HepG2 (cell line): ENCODE measurements at regions not wholly inside any gene's neighbourhood (a gene's known extent, or its start where the extent isn't known, plus 50 kb on each side); places are given as distances from the start of the nearest gene placed in this dataset.

Experiments used
- ATAC-seq: fragments of 200-7000 bp; cut with Tn5 transposase; 3 replicates; pipeline ENCODE4 v1.9.1; 2020; ENCODE audit warnings: mild to moderate bottlenecking, moderate library complexity
- BruUV-seq: library from RNA; stranded (reverse); fragments of 400-500 nt; replicated peaks from 2 replicates; lab custom pipeline; 2021; lab: Mats Ljungman, UMichigan
- CTCF ChIA-PET: fragments of 300-600 bp; formaldehyde crosslinking; extraction: SDS; loops from one replicate; lab custom pipeline; 2021; ENCODE audit warnings: low total read pairs, inconsistent platforms, low intra/inter-chr PET ratio; lab: Yijun Ruan, JAX
- POLR2A ChIA-PET: fragments of 350-600 bp; sonication (Branson Sonifier 250); formaldehyde crosslinking; loops from one replicate; lab custom pipeline; 2020; ENCODE audit warnings: antibody characterized with exemption, inconsistent platforms; lab: Yijun Ruan, JAX
- DNase-seq: peaks from one replicate; pipeline ENCODE4 v3.0.0-alpha.2; 2015; ENCODE audit warnings: low spot score
- FAIRE-seq: peaks from 3 replicates; lab custom pipeline; 2011; peaks lifted over from hg19 to GRCh38; lab: Jason Lieb, UNC
- H2AFZ ChIP-seq: one replicate; pipeline ENCODE4 v1.6.1; 2011; ENCODE audit warnings: low read length, inconsistent platforms
- H3K27ac ChIP-seq: fragments of 300-600 bp; 3 replicates; pipeline ENCODE4 v1.8.0; 2011; ENCODE audit warnings: mixed run types, mild to moderate bottlenecking, mixed read lengths, low read length, inconsistent platforms; ENCODE audit not compliant: insufficient read depth; ENCODE audit errors: extremely low read length
- H3K27me3 ChIP-seq, 2 experiments: fragments of 200-600 bp in 1 of 2; 2 replicates in 1 of 2; 3 replicates in 1 of 2; pipeline versions ENCODE4 v1.6.0 to v1.8.0; 2011; ENCODE audit warnings: low read length in 2 of 2, mild to moderate bottlenecking in 2 of 2, moderate library complexity in 2 of 2, inconsistent platforms in 1 of 2; ENCODE audit not compliant: insufficient read depth in 2 of 2, control insufficient read depth in 1 of 2
- H3K36me3 ChIP-seq, 2 experiments: fragments of 200-600 bp in 1 of 2; replicated peaks in 1 of 2; 2 replicates in 1 of 2; 3 replicates in 1 of 2; pipeline versions ENCODE4 v1.5.1 to v1.8.0; 2011; ENCODE audit warnings: low read length in 2 of 2, inconsistent platforms in 1 of 2; ENCODE audit not compliant: insufficient read depth in 2 of 2, control insufficient read depth in 1 of 2
- H3K4me1 ChIP-seq: 2 replicates; pipeline ENCODE4 v1.5.1; 2012; ENCODE audit warnings: low read length, inconsistent platforms; ENCODE audit not compliant: insufficient read depth
- H3K4me2 ChIP-seq: 2 replicates; pipeline ENCODE4 v1.6.0; 2011; ENCODE audit warnings: low read depth, low read length, inconsistent platforms
- H3K4me3 ChIP-seq, 3 experiments: fragments of 200-600 bp in 1 of 3; sonication (generic), shearing (Covaris generic) in 1 of 3; replicated peaks in 1 of 3; 2 replicates each; pipeline ENCODE4 v1.5.1; 2011 to 2016; ENCODE audit warnings: low read length in 3 of 3, inconsistent platforms in 2 of 3, low read depth in 2 of 3, mild to moderate bottlenecking in 2 of 3, control low read depth in 1 of 3, mixed read lengths in 1 of 3; ENCODE audit not compliant: insufficient read depth in 1 of 3
- H3K79me2 ChIP-seq: one replicate; pipeline ENCODE4 v1.6.1; 2011; ENCODE audit warnings: low read length, inconsistent platforms; ENCODE audit not compliant: insufficient read depth
- H3K9ac ChIP-seq: 2 replicates; pipeline ENCODE4 v1.6.0; 2011; ENCODE audit warnings: mild to moderate bottlenecking, low read depth, low read length, inconsistent platforms; ENCODE audit not compliant: insufficient read depth
- H3K9me3 ChIP-seq: 2 replicates; pipeline ENCODE4 v1.5.1; 2012; ENCODE audit warnings: mild to moderate bottlenecking, low read length
- H4K20me1 ChIP-seq: 2 replicates; pipeline ENCODE4 v1.6.0; 2011; ENCODE audit warnings: inconsistent platforms, mild to moderate bottlenecking, low read length, moderate library complexity; ENCODE audit not compliant: insufficient read depth
- CBX1 ChIP-seq: IDR thresholded peaks from one replicate; pipeline ENCODE4 v1.6.1; 2016; ENCODE audit warnings: antibody characterized with exemption, low read depth
- MXI1 ChIP-seq: IDR thresholded peaks from 3 replicates; pipeline ENCODE4 v1.6.1; 2012; ENCODE audit warnings: low read depth, low read length, inconsistent platforms, borderline replicate concordance
- PAX8 ChIP-seq: sonication (generic); formaldehyde crosslinking; IDR thresholded peaks from 2 replicates; pipeline ENCODE4 v1.8.0; 2022; ENCODE audit warnings: mild to moderate bottlenecking, missing genetic modification reagents, borderline replicate concordance
- RFX3 ChIP-seq: IDR thresholded peaks from 2 replicates; pipeline ENCODE4 v1.6.1; 2016; ENCODE audit warnings: missing biosample characterization, missing genetic modification reagents
- ZNF569 ChIP-seq: sonication (generic); formaldehyde crosslinking; IDR thresholded peaks from 2 replicates; pipeline ENCODE4 v1.5.0; 2020; ENCODE audit warnings: mild to moderate bottlenecking, missing genetic modification reagents, moderate library complexity, borderline replicate concordance
- WGBS: methylation state at CpG from one replicate; pipeline ENCODE4 v1.1.6; 2017; ENCODE audit warnings: low lambda C conversion rate; 5-methylcytosine and 5-hydroxymethylcytosine counted together
- in situ Hi-C: cut with HindIII; loops from 2 replicates; pipeline ENCODE4 v1.10.0; 2017; ENCODE audit warnings: low pct_unique_long_range_greater_than_20kb; ENCODE audit not compliant: extremely low pct_ligation_motif_present
- intact Hi-C: fragments of 100-400 bp; cut with micrococcal nuclease; formaldehyde crosslinking; loops from one replicate; pipeline ENCODE4 v1.10.0; 2022; ENCODE audit not compliant: unreplicated experiment
- TF ChIP-seq, protein P1 (sequence below): fragments of 450-650 bp; IDR thresholded peaks from 2 replicates; pipeline ENCODE4 v1.6.1; 2016
- TF ChIP-seq, protein P2 (sequence below): sonication (generic); formaldehyde crosslinking; IDR thresholded peaks from 2 replicates; pipeline ENCODE4 v1.4.0; 2020; ENCODE audit warnings: missing genetic modification reagents, borderline replicate concordance
- TF ChIP-seq, protein P3 (sequence below): IDR thresholded peaks from 2 replicates; pipeline ENCODE4 v1.6.1; 2016; ENCODE audit warnings: low read depth, missing genetic modification reagents, missing compliant biosample characterization

GRCh38 chrX:872090-872489 is 241.5 kb downstream of the SHOX start:
- FAIRE-seq (no peak), DNase-seq (no peak), ATAC-seq (no peak)
- 0 out of 2 replicates have a peak, but pooled peaks cover 5% of the 10 kb centered on the region for H3K9me3 ChIP-seq
- H4K20me1 ChIP-seq: no peaks in the 10 kb centered on the region
- ChIA-PET CTCF (no interaction called here), POLR2A (no interaction called here)
- no peak overlapping the region for H2AFZ ChIP-seq
- H3K4me1 ChIP-seq: no peaks in the 10 kb centered on the region
- no peak overlapping the region for H3K27ac ChIP-seq
- 88% methylated on average over 19 of the region's 19 CpGs for WGBS
- TF ChIP-seq CBX1: no peak
- TF ChIP-seq, protein P1, sequence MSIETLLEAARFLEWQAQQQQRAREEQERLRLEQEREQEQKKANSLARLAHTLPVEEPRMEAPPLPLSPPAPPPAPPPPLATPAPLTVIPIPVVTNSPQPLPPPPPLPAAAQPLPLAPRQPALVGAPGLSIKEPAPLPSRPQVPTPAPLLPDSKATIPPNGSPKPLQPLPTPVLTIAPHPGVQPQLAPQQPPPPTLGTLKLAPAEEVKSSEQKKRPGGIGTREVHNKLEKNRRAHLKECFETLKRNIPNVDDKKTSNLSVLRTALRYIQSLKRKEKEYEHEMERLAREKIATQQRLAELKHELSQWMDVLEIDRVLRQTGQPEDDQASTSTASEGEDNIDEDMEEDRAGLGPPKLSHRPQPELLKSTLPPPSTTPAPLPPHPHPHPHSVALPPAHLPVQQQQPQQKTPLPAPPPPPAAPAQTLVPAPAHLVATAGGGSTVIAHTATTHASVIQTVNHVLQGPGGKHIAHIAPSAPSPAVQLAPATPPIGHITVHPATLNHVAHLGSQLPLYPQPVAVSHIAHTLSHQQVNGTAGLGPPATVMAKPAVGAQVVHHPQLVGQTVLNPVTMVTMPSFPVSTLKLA: peak; percentile 74
- intact Hi-C loops (no loop called here), in situ Hi-C loops (no loop called here)
- no peaks in the 10 kb centered on the region for H3K36me3 ChIP-seq
- no peaks in the 10 kb centered on the region for H3K79me2 ChIP-seq
- H3K4me3 ChIP-seq: no peak overlapping the region
- H3K27me3 ChIP-seq: no peaks in the 10 kb centered on the region; a peak in 1 of 5 replicates
- no TSS peak for BruUV-seq
- H3K4me2 ChIP-seq: no peak overlapping the region
- no peak overlapping the region for H3K9ac ChIP-seq

DNA sequence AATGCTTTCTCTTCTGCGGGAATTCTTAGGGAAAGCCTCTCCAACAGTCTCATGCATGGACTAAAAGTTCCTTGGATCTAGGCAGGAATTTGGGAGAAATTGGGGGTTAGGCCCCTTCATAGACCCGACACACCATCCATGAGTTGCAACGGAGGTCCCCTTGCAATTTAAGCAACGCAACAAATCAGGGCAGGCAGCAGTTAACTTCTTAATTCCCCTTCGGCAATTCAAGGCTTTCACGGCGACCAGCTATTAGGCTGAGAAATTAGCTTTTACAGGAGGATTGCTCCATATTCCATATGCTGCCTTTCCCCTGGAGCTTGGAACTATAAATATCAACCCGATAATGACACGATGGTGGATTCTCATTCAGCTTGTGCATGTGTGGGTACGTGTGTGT is 241.0 kb downstream of the SHOX start:
- 70% methylated on average over 10 of the region's 10 CpGs for WGBS
- intact Hi-C loops (no loop called here), in situ Hi-C loops (no loop called here)
- no peak overlapping the region for H3K27ac ChIP-seq
- FAIRE-seq: no peak
- no TSS peak for BruUV-seq
- no peak for ATAC-seq
- no peaks in the 10 kb centered on the region for H3K79me2 ChIP-seq
- no peaks in the 10 kb centered on the region for H4K20me1 ChIP-seq
- no peak overlapping the region for H3K4me3 ChIP-seq
- no peak for DNase-seq
- H3K4me2 ChIP-seq: no peak overlapping the region
- POLR2A ChIA-PET: no interaction called here
- H3K36me3 ChIP-seq: no peaks in the 10 kb centered on the region
- CTCF ChIA-PET: no interaction called here
- no peaks in the 10 kb centered on the region for H3K4me1 ChIP-seq
- no peak overlapping the region for H2AFZ ChIP-seq
- H3K27me3 ChIP-seq: no peaks in the 10 kb centered on the region; a peak in 1 of 5 replicates
- no peak overlapping the region for H3K9ac ChIP-seq
- H3K9me3 ChIP-seq: 0 out of 2 replicates have a peak, but pooled peaks cover 5% of the 10 kb centered on the region
- TF ChIP-seq MXI1: no peak
- TF ChIP-seq RFX3 (CRISPR knock-in tag): no peak
- TF ChIP-seq PAX8 (CRISPR knock-in tag): no peak
- TF ChIP-seq, protein P2, sequence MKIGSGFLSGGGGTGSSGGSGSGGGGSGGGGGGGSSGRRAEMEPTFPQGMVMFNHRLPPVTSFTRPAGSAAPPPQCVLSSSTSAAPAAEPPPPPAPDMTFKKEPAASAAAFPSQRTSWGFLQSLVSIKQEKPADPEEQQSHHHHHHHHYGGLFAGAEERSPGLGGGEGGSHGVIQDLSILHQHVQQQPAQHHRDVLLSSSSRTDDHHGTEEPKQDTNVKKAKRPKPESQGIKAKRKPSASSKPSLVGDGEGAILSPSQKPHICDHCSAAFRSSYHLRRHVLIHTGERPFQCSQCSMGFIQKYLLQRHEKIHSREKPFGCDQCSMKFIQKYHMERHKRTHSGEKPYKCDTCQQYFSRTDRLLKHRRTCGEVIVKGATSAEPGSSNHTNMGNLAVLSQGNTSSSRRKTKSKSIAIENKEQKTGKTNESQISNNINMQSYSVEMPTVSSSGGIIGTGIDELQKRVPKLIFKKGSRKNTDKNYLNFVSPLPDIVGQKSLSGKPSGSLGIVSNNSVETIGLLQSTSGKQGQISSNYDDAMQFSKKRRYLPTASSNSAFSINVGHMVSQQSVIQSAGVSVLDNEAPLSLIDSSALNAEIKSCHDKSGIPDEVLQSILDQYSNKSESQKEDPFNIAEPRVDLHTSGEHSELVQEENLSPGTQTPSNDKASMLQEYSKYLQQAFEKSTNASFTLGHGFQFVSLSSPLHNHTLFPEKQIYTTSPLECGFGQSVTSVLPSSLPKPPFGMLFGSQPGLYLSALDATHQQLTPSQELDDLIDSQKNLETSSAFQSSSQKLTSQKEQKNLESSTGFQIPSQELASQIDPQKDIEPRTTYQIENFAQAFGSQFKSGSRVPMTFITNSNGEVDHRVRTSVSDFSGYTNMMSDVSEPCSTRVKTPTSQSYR: no peak
- TF ChIP-seq, protein P3, sequence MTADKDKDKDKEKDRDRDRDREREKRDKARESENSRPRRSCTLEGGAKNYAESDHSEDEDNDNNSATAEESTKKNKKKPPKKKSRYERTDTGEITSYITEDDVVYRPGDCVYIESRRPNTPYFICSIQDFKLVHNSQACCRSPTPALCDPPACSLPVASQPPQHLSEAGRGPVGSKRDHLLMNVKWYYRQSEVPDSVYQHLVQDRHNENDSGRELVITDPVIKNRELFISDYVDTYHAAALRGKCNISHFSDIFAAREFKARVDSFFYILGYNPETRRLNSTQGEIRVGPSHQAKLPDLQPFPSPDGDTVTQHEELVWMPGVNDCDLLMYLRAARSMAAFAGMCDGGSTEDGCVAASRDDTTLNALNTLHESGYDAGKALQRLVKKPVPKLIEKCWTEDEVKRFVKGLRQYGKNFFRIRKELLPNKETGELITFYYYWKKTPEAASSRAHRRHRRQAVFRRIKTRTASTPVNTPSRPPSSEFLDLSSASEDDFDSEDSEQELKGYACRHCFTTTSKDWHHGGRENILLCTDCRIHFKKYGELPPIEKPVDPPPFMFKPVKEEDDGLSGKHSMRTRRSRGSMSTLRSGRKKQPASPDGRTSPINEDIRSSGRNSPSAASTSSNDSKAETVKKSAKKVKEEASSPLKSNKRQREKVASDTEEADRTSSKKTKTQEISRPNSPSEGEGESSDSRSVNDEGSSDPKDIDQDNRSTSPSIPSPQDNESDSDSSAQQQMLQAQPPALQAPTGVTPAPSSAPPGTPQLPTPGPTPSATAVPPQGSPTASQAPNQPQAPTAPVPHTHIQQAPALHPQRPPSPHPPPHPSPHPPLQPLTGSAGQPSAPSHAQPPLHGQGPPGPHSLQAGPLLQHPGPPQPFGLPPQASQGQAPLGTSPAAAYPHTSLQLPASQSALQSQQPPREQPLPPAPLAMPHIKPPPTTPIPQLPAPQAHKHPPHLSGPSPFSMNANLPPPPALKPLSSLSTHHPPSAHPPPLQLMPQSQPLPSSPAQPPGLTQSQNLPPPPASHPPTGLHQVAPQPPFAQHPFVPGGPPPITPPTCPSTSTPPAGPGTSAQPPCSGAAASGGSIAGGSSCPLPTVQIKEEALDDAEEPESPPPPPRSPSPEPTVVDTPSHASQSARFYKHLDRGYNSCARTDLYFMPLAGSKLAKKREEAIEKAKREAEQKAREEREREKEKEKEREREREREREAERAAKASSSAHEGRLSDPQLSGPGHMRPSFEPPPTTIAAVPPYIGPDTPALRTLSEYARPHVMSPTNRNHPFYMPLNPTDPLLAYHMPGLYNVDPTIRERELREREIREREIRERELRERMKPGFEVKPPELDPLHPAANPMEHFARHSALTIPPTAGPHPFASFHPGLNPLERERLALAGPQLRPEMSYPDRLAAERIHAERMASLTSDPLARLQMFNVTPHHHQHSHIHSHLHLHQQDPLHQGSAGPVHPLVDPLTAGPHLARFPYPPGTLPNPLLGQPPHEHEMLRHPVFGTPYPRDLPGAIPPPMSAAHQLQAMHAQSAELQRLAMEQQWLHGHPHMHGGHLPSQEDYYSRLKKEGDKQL (CRISPR knock-in tag): no peak
- TF ChIP-seq ZNF569: no peak
